Loucy (cell line): ENCODE measurements at regions not wholly inside any gene's neighbourhood (a gene's known extent, or its start where the extent isn't known, plus 50 kb on each side); places are given as distances from the start of the nearest gene placed in this dataset.

Source experiments
- EZH2phosphoT487 ChIP-seq: fragments of 200-600 bp; IDR thresholded peaks from 2 replicates; pipeline ENCODE4 v1.6.1; 2018; ENCODE audit warnings: antibody characterized with exemption, mild to moderate bottlenecking, moderate library complexity, borderline replicate concordance
- TF ChIP-seq, protein P1 (sequence below): fragments of 200-600 bp; sonication (generic); conservative IDR thresholded peaks from 2 replicates; pipeline ENCODE4 v1.5.1; 2014; ENCODE audit warnings: mild to moderate bottlenecking, antibody characterized with exemption, low read length

DNA sequence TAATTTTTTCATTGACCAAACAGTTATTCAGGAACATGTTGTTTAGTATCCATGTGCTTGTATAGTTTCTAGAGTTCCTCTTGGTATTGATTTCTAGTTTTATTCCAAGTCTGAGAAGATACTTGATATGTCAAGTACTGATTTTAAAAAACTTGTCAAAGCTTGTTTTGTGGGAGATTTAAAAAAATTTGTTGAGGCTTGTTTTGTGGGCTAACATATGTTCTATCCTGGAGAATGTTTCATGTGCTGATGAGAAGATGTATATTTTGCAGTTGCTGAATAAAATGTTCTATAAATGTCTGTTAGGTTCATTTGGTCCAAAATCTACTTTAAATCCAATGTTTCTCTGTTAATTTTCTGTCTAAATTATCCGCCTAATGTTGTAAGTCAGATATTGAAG is 1065.1 kb upstream of the WWC1 start:
- TF ChIP-seq, protein P1, sequence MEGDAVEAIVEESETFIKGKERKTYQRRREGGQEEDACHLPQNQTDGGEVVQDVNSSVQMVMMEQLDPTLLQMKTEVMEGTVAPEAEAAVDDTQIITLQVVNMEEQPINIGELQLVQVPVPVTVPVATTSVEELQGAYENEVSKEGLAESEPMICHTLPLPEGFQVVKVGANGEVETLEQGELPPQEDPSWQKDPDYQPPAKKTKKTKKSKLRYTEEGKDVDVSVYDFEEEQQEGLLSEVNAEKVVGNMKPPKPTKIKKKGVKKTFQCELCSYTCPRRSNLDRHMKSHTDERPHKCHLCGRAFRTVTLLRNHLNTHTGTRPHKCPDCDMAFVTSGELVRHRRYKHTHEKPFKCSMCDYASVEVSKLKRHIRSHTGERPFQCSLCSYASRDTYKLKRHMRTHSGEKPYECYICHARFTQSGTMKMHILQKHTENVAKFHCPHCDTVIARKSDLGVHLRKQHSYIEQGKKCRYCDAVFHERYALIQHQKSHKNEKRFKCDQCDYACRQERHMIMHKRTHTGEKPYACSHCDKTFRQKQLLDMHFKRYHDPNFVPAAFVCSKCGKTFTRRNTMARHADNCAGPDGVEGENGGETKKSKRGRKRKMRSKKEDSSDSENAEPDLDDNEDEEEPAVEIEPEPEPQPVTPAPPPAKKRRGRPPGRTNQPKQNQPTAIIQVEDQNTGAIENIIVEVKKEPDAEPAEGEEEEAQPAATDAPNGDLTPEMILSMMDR, result no peak
- TF ChIP-seq EZH2phosphoT487, result no peak
